DMS153 (cell line): ENCODE measurements at regions not wholly inside any gene's neighbourhood (a gene's known extent, or its start where the extent isn't known, plus 50 kb on each side); places are given as distances from the start of the nearest gene placed in this dataset.

Experiments used
- DNase-seq: peaks from one replicate; lab custom pipeline; 2025; lab: John Stamatoyannopoulos, UW

DNA sequence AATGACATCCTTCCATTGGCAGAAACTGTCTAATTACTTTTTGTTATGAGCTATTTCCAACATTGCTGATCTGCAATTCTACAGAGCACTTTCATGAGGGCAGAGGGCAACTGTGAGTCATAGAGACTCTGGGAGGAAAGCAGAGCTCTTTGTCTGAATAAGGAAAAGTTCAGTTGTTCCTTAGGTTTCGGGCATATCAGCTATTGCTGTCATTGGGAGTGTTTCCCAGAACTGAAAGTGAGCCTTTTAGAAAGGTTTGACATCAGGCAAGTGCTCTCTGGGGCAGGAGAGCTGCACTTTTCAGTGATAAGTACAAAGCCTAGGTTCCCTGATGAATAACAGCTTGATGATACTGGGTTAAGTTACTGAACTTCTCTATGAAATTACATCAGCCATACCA is 119.2 kb upstream of the EDNRA start:
- no peak for DNase-seq

GRCh38 chr4:147362938-147363337 is 118.0 kb upstream of the EDNRA start:
- no peak for DNase-seq

DNA sequence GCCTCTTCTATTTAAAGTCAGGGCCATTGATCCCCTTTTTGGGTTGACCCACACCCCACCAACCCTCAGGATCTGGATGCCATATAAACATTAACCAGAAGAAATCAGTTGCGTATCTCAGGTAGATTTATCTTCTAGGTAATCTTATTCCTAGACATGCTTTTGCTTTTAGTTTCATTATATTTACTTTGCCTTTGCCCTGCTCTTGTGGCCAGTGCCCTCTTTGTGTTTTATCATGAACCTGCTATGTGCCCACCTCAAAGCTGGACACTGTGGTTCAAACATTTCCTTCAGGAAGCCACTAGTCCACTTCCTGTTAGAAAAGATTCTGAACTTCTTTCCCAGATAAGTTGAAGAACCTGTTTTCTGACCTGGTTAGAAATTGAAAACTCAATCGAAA is 117.4 kb upstream of the EDNRA start:
- DNase-seq, result no peak

DNA sequence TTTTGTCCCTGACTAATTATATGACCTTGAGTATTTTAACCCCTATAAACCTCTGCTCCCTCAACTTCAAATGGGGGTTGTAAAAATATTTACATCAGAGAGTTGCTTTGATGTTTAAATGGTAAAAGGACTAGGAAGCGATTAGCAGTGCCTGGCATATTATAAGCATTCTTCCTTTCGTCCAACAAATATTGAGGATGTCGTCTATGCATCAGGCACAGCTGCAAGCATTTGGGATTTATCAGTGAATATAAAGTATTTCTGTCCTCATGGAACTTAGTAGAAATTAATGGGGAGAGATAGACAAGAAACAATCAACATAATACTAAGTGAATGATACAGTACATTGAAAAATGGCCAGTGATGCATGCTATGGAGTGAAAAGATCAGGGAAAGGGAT is 115.5 kb upstream of the EDNRA start:
- no peak for DNase-seq

- DNase-seq, result peak; percentile 0
Observed at GRCh38 chr4:147366164-147366563, 114.7 kb upstream of the EDNRA start.

GRCh38 chr4:147367891-147368290 is 113.0 kb upstream of the EDNRA start:
- no peak for DNase-seq

- no peak for DNase-seq
Observed at GRCh38 chr4:147368948-147369347, 111.9 kb upstream of the EDNRA start.

DNA sequence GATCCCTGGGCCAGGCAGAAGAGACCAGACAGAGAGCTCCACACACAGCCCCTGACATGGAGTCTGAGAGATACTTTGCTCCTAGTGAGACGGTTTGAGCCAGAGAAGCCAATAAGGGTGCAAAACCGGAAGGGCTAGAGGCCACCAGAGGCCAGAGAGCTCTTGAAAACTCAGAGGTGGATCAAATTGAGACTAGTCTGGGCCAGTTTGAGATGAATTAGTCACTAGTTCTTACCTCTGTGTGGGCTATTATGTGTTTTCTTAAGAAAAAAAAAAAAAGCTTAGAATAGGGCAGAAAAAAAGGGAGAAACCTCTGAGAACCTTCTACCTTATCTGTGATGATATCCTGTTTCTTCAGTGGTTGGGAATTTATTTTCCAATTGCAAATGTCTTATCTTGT is 110.4 kb upstream of the EDNRA start:
- DNase-seq, result no peak

GRCh38 chr4:147370881-147371280 is 110.0 kb upstream of the EDNRA start:
- DNase-seq, result no peak

GRCh38 chr4:147371661-147372060 is 109.2 kb upstream of the EDNRA start:
- DNase-seq, result no peak

- no peak for DNase-seq
Observed at GRCh38 chr4:147378780-147379179, 102.1 kb upstream of the EDNRA start.

- DNase-seq, result no peak
Observed at GRCh38 chr4:147381749-147382148, 99.1 kb upstream of the EDNRA start.

GRCh38 chr4:147388018-147388417 is 92.9 kb upstream of the EDNRA start:
- no peak for DNase-seq

DNA sequence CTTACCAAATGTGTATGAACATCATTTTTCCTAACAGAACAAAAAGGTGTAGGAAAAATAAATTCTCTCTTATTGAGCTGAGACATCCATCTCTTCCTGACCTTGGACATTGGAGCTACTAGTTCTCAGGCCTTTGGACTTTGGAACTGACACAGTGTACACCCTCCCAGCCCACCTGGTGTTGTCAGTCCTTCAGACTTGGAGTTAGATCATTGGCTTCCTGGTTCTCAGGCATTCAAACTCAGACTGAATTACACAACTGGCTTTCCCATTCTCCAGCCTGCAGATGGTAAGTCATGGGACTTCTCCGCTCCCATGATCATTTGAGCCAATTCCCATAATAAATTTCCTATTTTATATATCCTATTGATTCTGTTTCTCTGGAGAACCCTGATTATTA is 84.8 kb upstream of the EDNRA start:
- no peak for DNase-seq

DNA sequence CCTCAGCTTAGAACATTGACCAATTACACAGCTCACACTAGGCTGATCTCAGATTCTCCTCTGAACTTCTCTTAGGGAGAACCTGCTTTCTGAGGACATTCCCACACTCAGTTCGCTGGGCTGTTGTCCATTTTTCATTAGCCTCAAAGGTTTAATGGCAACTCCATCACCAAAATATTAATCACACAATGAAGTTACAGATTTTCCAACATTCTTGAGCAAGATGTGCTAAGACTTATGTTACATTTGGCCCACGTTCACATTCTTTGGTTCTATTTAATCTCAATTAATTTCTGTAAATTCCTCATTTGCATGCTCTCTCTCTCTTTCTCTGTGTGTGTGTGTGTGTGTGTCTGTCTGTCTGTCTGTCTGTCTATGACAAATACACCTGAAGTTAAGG is 82.3 kb upstream of the EDNRA start:
- DNase-seq, result no peak

DNA sequence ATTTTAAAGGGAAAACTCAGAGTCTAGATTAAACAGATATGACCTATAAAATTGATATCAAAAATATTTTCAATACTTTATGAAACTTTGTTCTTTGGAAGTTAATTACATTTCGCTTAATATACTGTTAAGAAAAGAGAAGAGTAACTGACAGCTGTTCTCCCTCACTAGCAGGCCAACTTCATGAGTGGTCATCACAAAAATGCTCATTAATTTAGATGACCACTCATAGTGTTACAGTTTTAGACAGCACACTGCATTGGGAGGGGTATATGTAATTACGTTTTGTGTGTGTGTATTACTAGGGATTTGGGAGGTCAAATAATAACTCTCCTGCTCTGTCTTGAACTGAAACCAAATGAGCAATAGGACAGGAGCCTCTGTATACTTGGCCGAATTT is 80.2 kb upstream of the EDNRA start:
- no peak for DNase-seq

DNA sequence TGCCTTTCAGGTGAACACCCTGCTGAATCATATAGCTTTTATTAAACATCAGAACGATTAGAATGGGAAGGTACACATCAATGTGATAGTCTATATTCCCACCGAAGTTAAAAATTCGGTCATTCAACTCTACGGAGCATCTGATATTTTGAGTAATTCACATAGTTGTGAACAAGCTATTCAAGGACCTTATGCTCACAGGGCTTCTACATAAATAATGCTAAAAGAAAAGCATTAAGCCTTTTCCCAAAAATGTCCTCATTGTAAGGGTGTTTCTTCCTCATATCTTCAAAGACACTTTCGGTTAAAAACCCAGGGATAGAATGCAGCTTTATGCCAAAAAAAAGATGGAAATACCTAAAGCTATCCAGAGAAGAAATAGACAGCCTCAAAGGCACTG is 79.7 kb upstream of the EDNRA start:
- no peak for DNase-seq

DNA sequence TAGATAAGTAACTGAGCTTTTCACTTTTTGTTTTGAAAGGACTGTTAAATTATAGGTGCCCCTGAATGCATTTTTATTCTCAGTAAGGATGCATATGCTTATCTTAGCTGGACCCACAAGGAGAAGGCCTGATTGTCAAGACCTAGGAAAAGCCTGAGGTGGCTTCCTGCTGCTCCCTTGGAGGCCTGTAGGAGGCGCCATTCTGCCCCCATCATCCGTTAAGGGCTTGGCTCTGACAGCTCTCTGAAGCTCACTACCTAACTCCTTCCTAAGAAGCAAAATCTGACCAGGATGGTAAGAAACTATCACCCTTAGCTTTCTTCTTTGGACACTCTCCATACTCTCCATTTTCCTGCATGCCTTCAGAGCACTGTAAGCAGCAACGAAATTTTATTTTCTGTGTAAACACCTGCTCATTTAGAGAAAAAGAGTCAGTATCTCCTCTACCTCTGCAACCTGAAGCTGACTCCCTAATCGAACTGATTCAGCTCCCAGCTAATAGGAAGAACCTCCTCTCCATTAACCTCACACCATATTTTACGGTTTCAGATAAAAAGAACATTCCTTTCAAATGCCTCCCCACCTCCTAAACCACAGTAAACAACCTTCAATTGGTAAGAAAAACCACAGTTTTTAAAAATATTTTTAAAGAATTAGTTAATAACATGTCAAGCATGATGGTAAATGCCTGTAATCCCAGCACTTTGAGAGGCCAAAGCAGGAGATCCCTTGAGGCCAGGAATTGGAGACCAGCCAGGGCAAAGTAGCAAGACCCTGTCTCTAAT is 73.4 kb upstream of the EDNRA start:
- DNase-seq, result no peak

DNA sequence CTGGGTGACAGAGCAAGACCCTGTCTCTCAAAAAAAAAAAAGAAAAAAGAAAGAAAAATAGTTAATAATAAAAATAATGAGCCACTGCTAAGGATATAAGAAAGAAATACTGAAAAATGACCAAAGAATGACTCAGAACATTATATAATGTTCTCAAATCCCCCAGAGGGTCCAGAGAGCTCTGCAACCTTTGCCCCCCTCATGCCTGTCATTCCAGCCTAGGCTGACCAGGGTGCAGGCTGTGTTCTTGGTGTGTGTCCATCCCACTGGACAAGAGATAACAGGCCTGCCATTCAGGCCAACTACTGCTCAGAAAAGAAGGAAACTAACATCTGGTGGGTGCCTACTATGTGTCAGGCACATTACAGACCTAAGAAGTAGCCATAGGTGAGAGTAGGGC is 72.7 kb upstream of the EDNRA start:
- no peak for DNase-seq

DNA sequence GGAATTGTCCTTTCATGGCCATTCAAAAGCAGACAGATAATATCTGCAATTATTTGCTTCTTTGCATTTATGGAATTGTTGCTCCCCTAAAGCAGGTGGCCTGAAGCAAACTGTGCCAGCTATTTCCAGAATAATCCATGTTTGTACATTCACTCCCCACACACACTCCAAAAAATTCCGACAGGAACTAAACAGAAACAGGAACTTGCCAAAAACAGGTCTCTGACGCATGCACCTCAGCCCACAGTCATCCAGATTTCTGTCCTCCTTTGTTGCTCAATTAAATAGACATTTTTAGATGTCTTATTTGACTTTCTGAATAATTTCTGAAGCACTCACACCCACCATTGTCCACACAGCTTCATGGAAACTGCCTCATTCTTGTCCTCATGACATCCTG is 71.5 kb upstream of the EDNRA start:
- no peak for DNase-seq

DNA sequence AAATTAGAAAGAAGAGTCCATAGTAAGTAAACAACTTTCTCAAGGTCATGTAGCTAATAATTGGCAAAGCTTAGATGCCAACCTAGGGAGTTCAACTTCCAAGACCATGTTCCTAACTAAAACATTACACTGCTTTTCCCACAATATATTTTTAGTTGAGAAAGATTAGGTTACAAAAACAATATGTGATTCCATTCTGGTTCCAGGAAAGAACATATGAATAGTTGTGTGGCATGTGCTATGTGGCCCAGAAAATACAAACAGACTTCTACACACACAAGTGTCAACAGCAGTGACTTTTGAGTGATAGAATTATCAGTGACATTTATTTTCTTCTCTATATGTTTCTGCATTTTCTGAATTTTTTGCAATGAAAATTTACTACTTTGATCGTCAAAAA is 62.7 kb upstream of the EDNRA start:
- no peak for DNase-seq

DNA sequence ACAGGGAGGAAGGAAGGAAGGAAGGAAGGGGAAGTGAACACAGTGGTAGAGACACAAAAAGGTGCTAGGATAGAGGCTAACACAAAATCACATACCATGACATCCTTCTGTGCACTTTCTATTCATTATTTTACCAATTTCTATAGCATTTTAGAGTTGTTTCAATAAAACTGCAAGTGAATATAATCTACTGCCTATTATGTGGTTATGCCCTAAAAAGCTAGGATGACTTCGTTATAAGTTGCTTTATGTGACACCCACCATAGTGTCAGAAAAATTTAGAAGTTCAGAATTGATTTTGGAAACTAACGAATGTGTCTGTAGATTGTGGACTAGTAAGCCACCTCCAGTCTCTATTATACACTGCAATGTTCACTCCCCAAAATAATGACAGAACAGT is 59.4 kb upstream of the EDNRA start:
- DNase-seq, result no peak

DNA sequence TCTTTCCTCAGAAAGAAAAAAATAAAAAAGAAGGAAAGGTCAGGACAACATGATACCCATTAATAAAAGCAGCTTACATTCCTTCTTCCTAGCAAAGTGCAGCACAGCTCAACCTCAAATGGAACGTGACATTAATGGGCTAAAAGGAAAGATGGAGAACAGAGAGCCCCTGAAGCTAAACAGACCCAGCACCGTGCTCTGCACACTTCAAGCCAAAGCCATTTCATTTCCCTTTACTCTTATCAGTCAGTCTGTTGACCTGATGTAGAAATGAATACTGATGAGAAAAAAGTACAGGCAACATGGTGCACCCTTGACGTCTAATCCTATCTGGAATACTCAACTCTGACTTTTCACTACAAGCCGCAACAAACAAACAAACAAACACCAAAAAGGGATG is 57.7 kb upstream of the EDNRA start:
- DNase-seq, result no peak

- no peak for DNase-seq
Observed at GRCh38 chr4:147425019-147425418, 55.9 kb upstream of the EDNRA start.

GRCh38 chr4:147428583-147428982 is 52.3 kb upstream of the EDNRA start:
- DNase-seq, result no peak
